ENCODE measurements at regions not wholly inside any gene's neighbourhood (a gene's known extent, or its start where the extent isn't known, plus 50 kb on each side); places are given as distances from the start of the nearest gene placed in this dataset.
"Not testable (repeated sequence)": the region's sequence is repeated elsewhere in the genome, so short reads cannot be mapped to it uniquely, and the experiment has no call there.

DNA sequence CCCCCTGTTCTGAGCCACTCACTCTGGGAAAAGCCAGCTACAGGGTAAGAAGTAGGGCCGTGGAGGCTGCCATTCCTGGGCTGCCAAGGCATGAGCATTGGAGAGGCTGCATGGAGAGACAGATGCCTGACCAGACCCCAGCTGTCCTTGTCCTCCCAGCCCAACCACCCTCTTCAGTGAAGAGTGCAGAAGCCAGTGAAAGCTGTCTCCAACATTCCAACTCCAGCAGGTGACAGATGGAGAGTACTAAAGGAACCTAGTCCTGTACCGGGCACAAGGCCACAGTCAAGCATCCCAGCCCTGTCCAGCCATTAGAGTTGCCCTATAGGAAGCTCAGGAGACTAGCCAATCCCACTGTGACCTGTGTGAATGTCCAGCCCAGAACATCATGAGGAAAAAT, 165.1 kb downstream of the DIRAS2 start:
- Mint-ChIP-seq H3K9me3 (no peaks in the 10 kb centered on the region), H3K4me1 (no peaks in the 10 kb centered on the region), H3K27me3 (peaks cover 7% of the 10 kb centered on the region), H3K4me3 (no peak overlapping the region), H3K36me3 (ENCODE audit: low read depth) (no peaks in the 10 kb centered on the region), H3K27ac (no peak overlapping the region)
- no peak for DNase-seq
- intact Hi-C loops (cut with micrococcal nuclease), result no loop called here

DNA sequence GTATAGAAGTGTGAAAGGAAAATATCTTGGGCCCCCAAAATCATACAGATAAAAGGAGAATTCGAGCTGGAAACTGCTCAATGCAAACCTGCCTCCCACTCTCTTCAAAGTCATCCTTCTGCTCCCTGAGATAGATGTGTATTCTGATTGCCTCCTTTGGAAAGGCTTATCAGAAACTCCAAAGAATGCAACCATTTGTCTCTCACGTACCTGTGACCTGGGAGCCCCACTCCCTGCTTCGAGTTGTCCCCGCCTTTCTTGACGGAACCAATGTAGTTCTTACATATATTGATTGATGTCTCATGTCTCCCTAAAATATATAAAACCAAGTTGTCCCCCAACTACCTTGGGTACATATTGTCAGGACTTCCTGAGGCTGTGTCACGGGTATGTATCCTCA, 163.8 kb downstream of the DIRAS2 start:
- intact Hi-C loops (cut with micrococcal nuclease), result no loop called here
- Mint-ChIP-seq H3K27ac (no peak overlapping the region), H3K9me3 (no peaks in the 10 kb centered on the region), H3K4me3 (no peak overlapping the region), H3K27me3 (peaks cover 5% of the 10 kb centered on the region), H3K4me1 (no peaks in the 10 kb centered on the region), H3K36me3 (ENCODE audit: low read depth) (no peaks in the 10 kb centered on the region)
- DNase-seq, result no peak

DNA sequence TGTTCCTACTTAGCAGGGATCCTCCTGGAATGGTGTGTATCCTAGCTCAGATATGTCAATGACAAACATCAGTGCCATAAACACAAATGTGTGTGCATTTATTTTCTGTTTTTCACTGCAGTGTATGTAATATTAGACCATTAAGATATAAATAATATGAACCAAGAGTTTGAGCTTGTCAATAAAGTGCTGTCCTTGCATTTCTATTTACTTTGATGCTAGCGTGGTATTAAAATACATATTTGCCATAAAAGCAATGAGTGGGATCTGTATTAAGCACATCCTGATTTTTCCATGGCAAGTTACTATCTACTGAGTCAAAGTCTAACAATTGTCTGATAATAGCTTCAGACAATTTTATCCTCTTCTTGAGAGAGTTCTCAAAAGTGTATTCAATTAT, 157.6 kb downstream of the DIRAS2 start:
- intact Hi-C loops (cut with micrococcal nuclease), result no loop called here
- H3K9me3 Mint-ChIP-seq, result no peaks in the 10 kb centered on the region
- no peaks in the 10 kb centered on the region for H3K36me3 Mint-ChIP-seq (ENCODE audit: low read depth)
- no peak overlapping the region for H3K27ac Mint-ChIP-seq
- H3K4me3 Mint-ChIP-seq, result no peak overlapping the region
- no peaks in the 10 kb centered on the region for H3K4me1 Mint-ChIP-seq
- no peaks in the 10 kb centered on the region for H3K27me3 Mint-ChIP-seq
- DNase-seq, result no peak

DNA sequence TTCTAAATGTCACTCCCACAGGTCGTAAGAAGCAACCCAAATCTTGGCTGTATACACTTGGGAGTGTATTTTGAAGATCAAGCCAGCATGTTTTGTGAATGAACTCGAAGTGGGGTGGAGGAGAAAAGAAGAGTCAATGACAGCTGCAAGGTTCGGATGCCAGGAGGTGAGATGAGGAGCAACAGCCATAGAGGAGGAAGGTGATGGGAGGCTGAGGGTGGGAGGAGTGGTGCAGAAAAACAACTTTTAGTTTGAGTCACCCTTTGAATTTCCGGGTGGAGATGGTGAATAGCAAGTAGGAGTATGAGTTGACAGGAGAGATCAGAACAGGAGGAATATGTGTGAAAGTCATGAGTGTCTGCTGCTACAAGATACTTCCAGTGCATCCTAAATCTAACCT, 153.6 kb downstream of the DIRAS2 start:
- no peak overlapping the region for H3K4me3 Mint-ChIP-seq
- no peak for DNase-seq
- intact Hi-C loops (cut with micrococcal nuclease), result no loop called here
- H3K9me3 Mint-ChIP-seq, result no peaks in the 10 kb centered on the region
- H3K27ac Mint-ChIP-seq, result no peak overlapping the region
- H3K27me3 Mint-ChIP-seq, result no peaks in the 10 kb centered on the region
- no peaks in the 10 kb centered on the region for H3K4me1 Mint-ChIP-seq
- H3K36me3 Mint-ChIP-seq (ENCODE audit: low read depth), result no peaks in the 10 kb centered on the region

- peaks cover 8% of the 10 kb centered on the region for H3K27me3 Mint-ChIP-seq
- no peak for DNase-seq
- H3K4me1 Mint-ChIP-seq, result no peaks in the 10 kb centered on the region
- H3K4me3 Mint-ChIP-seq, result no peak overlapping the region
- no peak overlapping the region for H3K27ac Mint-ChIP-seq
- intact Hi-C loops (cut with micrococcal nuclease), result no loop called here
- H3K36me3 Mint-ChIP-seq (ENCODE audit: low read depth), result no peaks in the 10 kb centered on the region
- H3K9me3 Mint-ChIP-seq, result no peaks in the 10 kb centered on the region
These were observed 142.9 kb downstream of the DIRAS2 start for GRCh38 chr9:90499761-90500160.

DNA sequence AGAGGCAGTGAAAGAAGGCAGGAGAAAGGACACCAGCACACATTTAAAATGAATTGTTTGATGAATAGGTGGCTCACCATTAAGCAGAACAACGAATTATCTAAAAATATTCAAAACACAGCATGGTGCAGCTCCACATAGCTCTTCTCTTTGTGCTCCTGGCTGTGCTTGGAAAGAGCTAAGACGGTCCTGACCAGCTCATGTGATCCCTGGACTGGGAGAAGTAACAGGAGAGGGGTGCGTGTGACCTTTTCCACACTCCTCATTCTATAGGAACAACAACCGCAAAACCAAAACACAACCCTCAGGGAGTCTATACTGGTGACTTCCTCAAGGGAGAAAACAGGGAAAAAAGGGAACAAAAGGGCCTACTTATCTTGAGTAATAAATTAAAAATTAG, 140.5 kb downstream of the DIRAS2 start:
- Mint-ChIP-seq H3K36me3 (ENCODE audit: low read depth) (no peaks in the 10 kb centered on the region), H3K4me1 (no peaks in the 10 kb centered on the region), H3K9me3 (no peaks in the 10 kb centered on the region), H3K27me3 (peaks cover 3% of the 10 kb centered on the region), H3K4me3 (no peak overlapping the region), H3K27ac (no peak overlapping the region)
- intact Hi-C loops (cut with micrococcal nuclease), result no loop called here
- no peak for DNase-seq

DNA sequence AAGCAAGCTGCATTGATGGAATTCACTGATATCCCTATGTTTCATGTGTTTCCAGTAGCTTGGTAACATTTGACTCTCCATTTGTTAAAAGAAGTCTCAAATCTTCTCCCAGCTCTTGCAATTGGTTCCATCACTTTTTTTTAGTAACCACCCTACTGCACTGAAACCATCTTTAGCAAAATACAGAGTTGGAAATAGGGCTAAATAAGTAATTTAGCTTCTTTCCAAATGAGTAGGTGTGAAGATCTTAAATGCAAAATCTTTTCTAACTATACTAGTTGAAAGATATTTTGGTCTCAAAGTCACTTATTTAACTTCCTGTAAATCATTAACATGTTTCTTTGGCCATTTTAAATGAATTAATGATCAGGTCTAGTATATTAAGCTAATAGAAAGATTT, 138.1 kb downstream of the DIRAS2 start:
- no peak overlapping the region for H3K4me3 Mint-ChIP-seq
- DNase-seq, result no peak
- peaks cover under 1% of the 10 kb centered on the region for H3K4me1 Mint-ChIP-seq
- no peaks in the 10 kb centered on the region for H3K9me3 Mint-ChIP-seq
- H3K27ac Mint-ChIP-seq, result no peak overlapping the region
- intact Hi-C loops (cut with micrococcal nuclease), result no loop called here
- no peaks in the 10 kb centered on the region for H3K36me3 Mint-ChIP-seq (ENCODE audit: low read depth)
- H3K27me3 Mint-ChIP-seq, result no peaks in the 10 kb centered on the region

- intact Hi-C loops (cut with micrococcal nuclease), result no loop called here
- Mint-ChIP-seq H3K9me3 (no peaks in the 10 kb centered on the region), H3K27me3 (no peaks in the 10 kb centered on the region), H3K27ac (no peak overlapping the region), H3K4me1 (peaks cover 3% of the 10 kb centered on the region), H3K36me3 (ENCODE audit: low read depth) (no peaks in the 10 kb centered on the region), H3K4me3 (no peak overlapping the region)
- no peak for DNase-seq
These were observed 136.9 kb downstream of the DIRAS2 start for GRCh38 chr9:90505695-90506094.

- H3K4me1 Mint-ChIP-seq; H3K36me3 Mint-ChIP-seq (ENCODE audit: low read depth); H3K9me3 Mint-ChIP-seq; H3K4me3 Mint-ChIP-seq; DNase-seq; H3K27ac Mint-ChIP-seq; H3K27me3 Mint-ChIP-seq; intact Hi-C loops (cut with micrococcal nuclease): not testable (repeated sequence)
These were observed 136.2 kb downstream of the DIRAS2 start for GRCh38 chr9:90506402-90506801.

- Mint-ChIP-seq H3K36me3 (ENCODE audit: low read depth) (no peaks in the 10 kb centered on the region), H3K27ac (no peak overlapping the region)
- intact Hi-C loops (cut with micrococcal nuclease), result no loop called here
These were observed 135.0 kb downstream of the DIRAS2 start for GRCh38 chr9:90507621-90508020.

DNA sequence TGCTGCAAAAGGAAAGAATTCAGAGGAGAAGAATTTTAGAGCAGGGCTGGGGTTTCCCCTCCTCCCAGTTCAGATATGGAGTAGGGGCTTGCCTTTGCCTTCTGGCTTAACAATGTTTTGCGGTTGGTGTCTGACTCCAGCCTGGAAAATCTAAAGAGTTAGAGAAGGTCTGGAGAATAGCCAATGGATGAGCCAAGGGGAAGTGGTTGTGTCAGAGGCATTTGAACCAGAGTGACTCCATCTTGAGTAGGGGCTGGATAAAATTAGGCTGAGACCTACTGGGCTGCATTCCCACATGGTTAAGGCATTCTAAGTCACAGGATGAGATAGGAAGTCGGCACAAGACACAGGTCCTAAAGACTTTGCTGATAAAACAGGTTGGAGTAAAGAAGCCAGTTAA, 133.7 kb downstream of the DIRAS2 start:
- Mint-ChIP-seq H3K4me1 (peaks cover 3% of the 10 kb centered on the region), H3K36me3 (ENCODE audit: low read depth) (no peaks in the 10 kb centered on the region), H3K4me3 (no peak overlapping the region), H3K27ac (no peak overlapping the region), H3K9me3 (no peaks in the 10 kb centered on the region), H3K27me3 (peaks cover 3% of the 10 kb centered on the region)
- no peak for DNase-seq
- intact Hi-C loops (cut with micrococcal nuclease), result no loop called here

More at GRCh38 chr9:90507621-90508020, 135.0 kb downstream of the DIRAS2 start:
- Mint-ChIP-seq H3K9me3 (no peaks in the 10 kb centered on the region), H3K4me1 (peaks cover 3% of the 10 kb centered on the region), H3K4me3 (no peak overlapping the region), H3K27me3 (peaks cover 3% of the 10 kb centered on the region)
- no peak for DNase-seq

DNA sequence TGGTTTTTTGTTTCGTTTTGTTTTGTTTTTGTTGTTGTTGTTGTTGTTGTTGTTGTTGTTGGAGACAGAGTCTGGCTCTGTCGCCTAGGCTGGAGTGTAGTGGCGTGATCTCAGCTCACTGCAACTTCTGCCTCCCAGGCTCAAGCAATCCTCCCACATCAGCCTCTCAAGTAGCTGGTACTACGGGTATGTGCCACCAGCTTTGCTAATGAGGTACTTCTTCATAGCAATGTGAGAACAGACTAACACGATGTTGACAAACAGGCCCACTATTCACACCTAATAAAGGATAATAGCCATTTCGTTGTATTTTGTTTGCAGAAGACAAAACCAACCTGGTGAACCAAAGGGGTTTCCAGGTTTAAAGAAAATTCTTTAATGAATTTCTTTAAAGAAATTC, 130.9 kb downstream of the DIRAS2 start:
- DNase-seq, result no peak
- no peaks in the 10 kb centered on the region for H3K36me3 Mint-ChIP-seq (ENCODE audit: low read depth)
- intact Hi-C loops (cut with micrococcal nuclease), result no loop called here
- no peak overlapping the region for H3K4me3 Mint-ChIP-seq
- peaks cover 3% of the 10 kb centered on the region for H3K4me1 Mint-ChIP-seq
- H3K27ac Mint-ChIP-seq, result no peak overlapping the region
- H3K27me3 Mint-ChIP-seq, result peaks cover 4% of the 10 kb centered on the region
- no peaks in the 10 kb centered on the region for H3K9me3 Mint-ChIP-seq

DNA sequence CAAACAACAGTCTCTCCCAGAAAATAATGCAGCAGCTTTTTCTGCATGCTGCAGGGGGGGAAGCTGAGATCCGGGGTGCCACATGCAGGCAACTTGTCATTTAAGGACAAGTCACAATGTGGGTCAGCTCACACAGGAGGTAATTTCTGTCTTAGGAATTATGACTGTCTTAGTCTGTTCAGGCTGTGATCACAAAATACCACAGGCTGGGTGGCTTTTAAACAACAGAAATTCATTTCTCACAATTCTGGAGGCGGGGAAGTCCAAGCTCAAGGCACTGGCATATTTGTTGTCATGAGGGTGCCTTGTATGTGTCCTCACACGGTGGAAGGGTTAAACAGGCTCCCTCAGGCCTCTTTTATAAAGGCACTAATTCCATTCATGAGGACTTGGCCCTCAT, 127.7 kb downstream of the DIRAS2 start:
- H3K4me3 Mint-ChIP-seq, result no peak overlapping the region
- no peak for DNase-seq

GRCh38 chr9:90515510-90515909, 127.1 kb downstream of the DIRAS2 start:
- H3K9me3 Mint-ChIP-seq, result no peaks in the 10 kb centered on the region
- intact Hi-C loops (cut with micrococcal nuclease), result no loop called here
- H3K36me3 Mint-ChIP-seq (ENCODE audit: low read depth), result no peaks in the 10 kb centered on the region
- no peak overlapping the region for H3K4me3 Mint-ChIP-seq
- no peaks in the 10 kb centered on the region for H3K4me1 Mint-ChIP-seq
- no peak overlapping the region for H3K27ac Mint-ChIP-seq
- no peak for DNase-seq
- H3K27me3 Mint-ChIP-seq, result peaks cover 9% of the 10 kb centered on the region

More for the DNA sequence above, 127.7 kb downstream of the DIRAS2 start:
- no peak overlapping the region for H3K27ac Mint-ChIP-seq
- H3K9me3 Mint-ChIP-seq, result no peaks in the 10 kb centered on the region
- peaks cover 8% of the 10 kb centered on the region for H3K27me3 Mint-ChIP-seq
- intact Hi-C loops (cut with micrococcal nuclease), result no loop called here
- no peaks in the 10 kb centered on the region for H3K36me3 Mint-ChIP-seq (ENCODE audit: low read depth)
- H3K4me1 Mint-ChIP-seq, result no peaks in the 10 kb centered on the region

DNA sequence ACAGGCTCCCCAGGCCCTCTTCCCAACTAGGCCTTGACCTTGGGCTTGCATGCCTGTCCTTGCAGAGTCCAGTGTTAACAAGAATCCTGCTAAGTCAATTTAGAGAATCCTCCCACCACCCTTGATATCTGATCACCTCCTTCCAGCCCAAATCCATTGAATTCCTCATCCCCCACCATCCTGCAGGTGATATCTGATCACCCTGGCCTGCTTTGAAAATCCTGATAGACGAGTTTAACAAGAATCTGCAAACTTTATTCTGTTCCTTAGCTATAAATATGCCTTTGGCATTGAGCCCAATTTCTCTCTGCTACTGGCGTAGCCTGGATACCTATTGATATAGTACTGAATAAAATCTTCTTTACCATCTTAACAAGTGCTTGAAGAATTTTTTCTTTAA, 125.5 kb downstream of the DIRAS2 start:
- H3K4me3 Mint-ChIP-seq, result no peak overlapping the region
- intact Hi-C loops (cut with micrococcal nuclease), result no loop called here

More for the DNA sequence above, 125.5 kb downstream of the DIRAS2 start:
- Mint-ChIP-seq H3K27me3 (peaks cover 12% of the 10 kb centered on the region), H3K36me3 (ENCODE audit: low read depth) (no peaks in the 10 kb centered on the region), H3K4me1 (no peaks in the 10 kb centered on the region), H3K27ac (no peak overlapping the region), H3K9me3 (no peaks in the 10 kb centered on the region)
- no peak for DNase-seq
